PFSK-1 (cell line): ENCODE measurements at regions not wholly inside any gene's neighbourhood (a gene's known extent, or its start where the extent isn't known, plus 50 kb on each side); places are given as distances from the start of the nearest gene placed in this dataset.

Experiments
- FOXP2 ChIP-seq: optimal IDR thresholded peaks from 2 replicates; pipeline ENCODE3; 2011; ENCODE audit warnings: borderline replicate concordance, control low read depth, inconsistent platforms; ENCODE audit not compliant: insufficient read depth; ENCODE audit errors: extremely low read length, extremely low read depth
- POLR2AphosphoS5 ChIP-seq: IDR thresholded peaks from 2 replicates; pipeline ENCODE4 v1.6.1; 2012; ENCODE audit warnings: low read depth, mild to moderate bottlenecking, control low read depth, low read length, moderate library complexity
- REST ChIP-seq, 2 experiments: IDR thresholded peaks; 2 replicates each; pipeline versions ENCODE4 v1.6.1 to v1.8.0; 2011 to 2012; ENCODE audit warnings: low read depth in 2 of 2, low read length in 2 of 2, control low read depth in 1 of 2, inconsistent platforms in 1 of 2, mild to moderate bottlenecking in 1 of 2, moderate library complexity in 1 of 2; ENCODE audit not compliant: insufficient read depth in 1 of 2
- SIN3A ChIP-seq: IDR thresholded peaks from 2 replicates; pipeline ENCODE4 v1.6.1; 2012; ENCODE audit warnings: mild to moderate bottlenecking, low read length, moderate library complexity, borderline replicate concordance; ENCODE audit not compliant: insufficient read depth
- TAF1 ChIP-seq: IDR thresholded peaks from 2 replicates; pipeline ENCODE4 v1.6.1; 2012; ENCODE audit warnings: low read length, control low read depth, borderline replicate concordance; ENCODE audit not compliant: insufficient read depth

- no peak for TF ChIP-seq POLR2AphosphoS5
- no peak for TF ChIP-seq REST (IDR thresholded peaks at IDR 0.05; ENCODE audit: insufficient read depth in 1 of 2, low read depth in 2 of 2, low read length in 2 of 2)
- no peak for TF ChIP-seq TAF1
- TF ChIP-seq SIN3A, result no peak
- TF ChIP-seq FOXP2, result no peak
These were observed 466.3 kb upstream of the POM121L12 start for GRCh38 chr7:52569151-52569550.
